ENCODE measurements at regions not wholly inside any gene's neighbourhood (a gene's known extent, or its start where the extent isn't known, plus 50 kb on each side); places are given as distances from the start of the nearest gene placed in this dataset.

DNA sequence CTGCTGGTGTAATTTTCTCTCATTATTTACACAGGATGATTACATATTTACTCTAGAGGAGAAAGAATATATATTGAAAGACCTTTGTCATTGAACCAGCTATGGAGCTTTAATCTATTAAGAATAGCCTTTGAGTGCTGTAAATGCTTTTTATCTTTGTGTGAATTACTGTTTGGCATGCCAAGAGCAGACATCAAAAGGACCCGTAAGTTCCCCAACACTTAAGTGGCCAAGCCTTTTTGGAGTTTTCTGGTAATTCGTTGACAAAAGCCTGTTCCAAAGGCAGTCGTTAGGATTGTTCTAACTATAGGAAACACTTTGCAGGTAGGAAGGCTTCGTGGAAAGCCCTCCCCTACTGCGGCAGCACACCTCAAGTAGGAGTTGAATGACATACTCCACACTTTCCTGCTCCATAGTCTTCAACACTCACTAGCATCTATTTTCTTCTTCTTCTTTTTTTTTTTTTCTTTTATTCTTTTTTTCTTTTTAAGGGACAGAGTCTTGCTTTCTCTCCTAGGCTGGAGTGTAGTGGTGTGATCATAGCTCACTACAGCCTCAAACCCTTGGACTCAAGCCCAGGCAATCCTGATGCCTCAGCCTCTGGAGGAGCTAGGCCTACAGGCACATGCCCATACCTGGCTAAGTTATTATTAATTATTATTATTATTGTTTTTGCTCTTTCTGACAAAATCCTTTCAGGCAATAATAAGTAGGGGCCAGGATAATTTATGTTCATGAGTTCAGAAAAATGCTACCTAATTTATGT is 98.6 kb downstream of the SUCNR1 start:
- no peak for FAIRE-seq
- DNase-seq (ENCODE audit: insufficient read length) = no peak
- TF ChIP-seq POLR2A (IDR thresholded peaks at IDR 0.05; ENCODE audit: low read depth, low read length) (no peak), POLR2AphosphoS5 (IDR thresholded peaks at IDR 0.05; ENCODE audit: low read depth, low read length) (no peak), TAF1 (IDR thresholded peaks at IDR 0.05; ENCODE audit: borderline replicate concordance, low read depth, low read length) (no peak)

GRCh38 chr3:151974067-151974466 is 100.6 kb downstream of the SUCNR1 start:
- TF ChIP-seq TAF1 (IDR thresholded peaks at IDR 0.05; ENCODE audit: borderline replicate concordance, low read depth, low read length) = no peak
- TF ChIP-seq POLR2AphosphoS5 (IDR thresholded peaks at IDR 0.05; ENCODE audit: low read depth, low read length) = no peak
- no peak for TF ChIP-seq POLR2A (IDR thresholded peaks at IDR 0.05; ENCODE audit: low read depth, low read length)
- FAIRE-seq (peak; percentile 30), DNase-seq (ENCODE audit: insufficient read length) (no peak)

DNA sequence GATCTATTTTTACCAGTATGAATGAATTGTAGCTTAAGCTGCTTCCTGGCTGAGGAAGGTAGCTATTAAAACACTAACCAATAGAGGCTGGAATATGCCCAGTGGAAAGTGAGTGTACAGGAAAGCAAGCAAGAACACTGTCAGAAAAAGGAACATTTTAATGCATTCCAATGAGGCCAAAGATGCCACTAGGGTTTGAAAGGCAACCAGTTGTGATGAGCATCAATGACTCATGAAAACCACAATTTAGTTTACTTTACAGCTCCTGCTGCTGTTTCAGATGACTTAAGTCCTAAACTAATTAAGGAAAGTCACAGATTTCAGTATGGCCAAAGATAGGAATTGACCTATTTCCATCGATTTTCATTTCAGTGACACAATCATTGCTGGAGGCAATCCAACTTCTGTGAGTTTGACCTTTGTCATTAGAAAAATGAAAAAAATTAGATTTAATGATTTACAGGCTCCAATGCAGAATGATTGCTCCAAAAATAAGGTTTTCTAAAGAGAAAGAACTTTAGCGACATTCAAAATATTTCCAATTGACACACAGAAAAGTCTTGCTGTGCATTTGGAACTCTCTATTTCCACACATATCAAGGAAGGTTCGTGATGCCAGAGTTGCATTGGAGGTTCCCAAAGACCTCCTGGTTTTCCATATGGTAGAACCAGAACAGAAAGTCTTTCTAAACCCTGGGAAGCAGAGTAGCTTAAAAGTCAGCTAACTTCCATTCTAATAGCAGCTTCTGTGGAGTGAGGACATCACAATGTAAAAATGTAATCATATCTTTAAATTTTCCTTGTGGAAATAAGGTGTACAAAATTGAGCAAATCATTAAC is 103.0 kb downstream of the SUCNR1 start:
- DNase-seq (ENCODE audit: insufficient read length) = no peak
- FAIRE-seq = no peak
- TF ChIP-seq POLR2A (IDR thresholded peaks at IDR 0.05; ENCODE audit: low read depth, low read length) = no peak
- no peak for TF ChIP-seq TAF1 (IDR thresholded peaks at IDR 0.05; ENCODE audit: borderline replicate concordance, low read depth, low read length)
- TF ChIP-seq POLR2AphosphoS5 (IDR thresholded peaks at IDR 0.05; ENCODE audit: low read depth, low read length) = no peak

GRCh38 chr3:151979906-151980305 is 106.5 kb downstream of the SUCNR1 start:
- TF ChIP-seq TAF1 (IDR thresholded peaks at IDR 0.05; ENCODE audit: borderline replicate concordance, low read depth, low read length) (no peak), POLR2AphosphoS5 (IDR thresholded peaks at IDR 0.05; ENCODE audit: low read depth, low read length) (no peak), POLR2A (IDR thresholded peaks at IDR 0.05; ENCODE audit: low read depth, low read length) (no peak)
- DNase-seq (ENCODE audit: insufficient read length) = no peak
- no peak for FAIRE-seq

GRCh38 chr3:151983538-151983937 is 110.1 kb downstream of the SUCNR1 start:
- FAIRE-seq (no peak), DNase-seq (ENCODE audit: insufficient read length) (no peak)
- no peak for TF ChIP-seq POLR2A (IDR thresholded peaks at IDR 0.05; ENCODE audit: low read depth, low read length)

- TF ChIP-seq POLR2A (IDR thresholded peaks at IDR 0.05; ENCODE audit: low read depth, low read length) (no peak), TAF1 (IDR thresholded peaks at IDR 0.05; ENCODE audit: borderline replicate concordance, low read depth, low read length) (no peak), POLR2AphosphoS5 (IDR thresholded peaks at IDR 0.05; ENCODE audit: low read depth, low read length) (no peak)
- FAIRE-seq (no peak), DNase-seq (ENCODE audit: insufficient read length) (no peak)
These were observed 112.5 kb downstream of the SUCNR1 start for GRCh38 chr3:151985787-151986430.

- TF ChIP-seq POLR2AphosphoS5 (IDR thresholded peaks at IDR 0.05; ENCODE audit: low read depth, low read length) (no peak), POLR2A (IDR thresholded peaks at IDR 0.05; ENCODE audit: low read depth, low read length) (no peak), TAF1 (IDR thresholded peaks at IDR 0.05; ENCODE audit: borderline replicate concordance, low read depth, low read length) (no peak)
- FAIRE-seq = no peak
- no peak for DNase-seq (ENCODE audit: insufficient read length)
These were observed 114.5 kb downstream of the SUCNR1 start for GRCh38 chr3:151987893-151988292.

- TF ChIP-seq POLR2AphosphoS5 (IDR thresholded peaks at IDR 0.05; ENCODE audit: low read depth, low read length) (no peak), POLR2A (IDR thresholded peaks at IDR 0.05; ENCODE audit: low read depth, low read length) (no peak), TAF1 (IDR thresholded peaks at IDR 0.05; ENCODE audit: borderline replicate concordance, low read depth, low read length) (no peak)
- FAIRE-seq (no peak), DNase-seq (ENCODE audit: insufficient read length) (no peak)
These were observed 116.2 kb downstream of the SUCNR1 start for GRCh38 chr3:151989621-151990020.

- no peak for FAIRE-seq
- no peak for DNase-seq (ENCODE audit: insufficient read length)
- TF ChIP-seq TAF1 (IDR thresholded peaks at IDR 0.05; ENCODE audit: borderline replicate concordance, low read depth, low read length) = no peak
- no peak for TF ChIP-seq POLR2AphosphoS5 (IDR thresholded peaks at IDR 0.05; ENCODE audit: low read depth, low read length)
- no peak for TF ChIP-seq POLR2A (IDR thresholded peaks at IDR 0.05; ENCODE audit: low read depth, low read length)
These were observed 117.4 kb downstream of the SUCNR1 start for GRCh38 chr3:151990696-151991376.

DNA sequence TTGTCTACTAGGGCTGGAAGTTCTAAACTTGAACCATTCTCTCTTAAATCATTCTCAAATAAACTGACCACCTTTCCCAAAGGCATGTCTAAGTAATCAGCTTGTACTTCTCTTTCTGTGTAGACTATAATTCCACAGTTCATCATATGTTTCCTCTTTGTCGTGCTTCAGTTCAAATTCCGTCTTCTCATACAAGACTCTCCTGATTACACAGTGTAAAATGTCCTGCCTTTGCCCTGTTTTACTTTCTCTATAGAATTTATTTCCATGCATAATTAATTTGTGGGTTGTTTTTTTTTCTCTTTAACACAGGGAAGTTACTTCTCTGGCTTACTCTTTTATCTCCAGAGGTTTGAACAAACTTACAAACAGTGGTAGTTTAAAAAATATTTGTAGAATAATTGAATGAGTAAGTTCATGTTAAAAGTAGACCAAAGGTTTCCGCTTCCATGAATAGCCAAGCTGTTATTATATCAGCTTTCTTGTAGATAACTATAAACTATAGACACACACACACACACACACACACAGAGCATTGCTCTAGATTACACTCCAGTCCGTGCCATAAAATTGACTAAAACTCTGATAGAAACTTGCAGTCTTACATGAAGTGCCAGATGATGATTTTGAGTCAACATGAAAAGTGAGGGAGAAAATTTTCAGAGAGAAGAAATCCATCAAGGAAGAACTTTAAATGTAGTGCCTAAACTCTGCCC is 119.0 kb downstream of the SUCNR1 start:
- TF ChIP-seq TAF1 (IDR thresholded peaks at IDR 0.05; ENCODE audit: borderline replicate concordance, low read depth, low read length) (no peak), POLR2AphosphoS5 (IDR thresholded peaks at IDR 0.05; ENCODE audit: low read depth, low read length) (no peak), POLR2A (IDR thresholded peaks at IDR 0.05; ENCODE audit: low read depth, low read length) (no peak)
- no peak for FAIRE-seq
- DNase-seq (ENCODE audit: insufficient read length) = no peak
